ENCODE measurements at regions not wholly inside any gene's neighbourhood (a gene's known extent, or its start where the extent isn't known, plus 50 kb on each side); places are given as distances from the start of the nearest gene placed in this dataset.

- no peak overlapping the region for H3K27ac ChIP-seq (ENCODE audit: low read length in 2 of 2)
- H3K4me3 ChIP-seq (ENCODE audit: control extremely low read depth in 1 of 5, extremely low read depth in 1 of 5, insufficient read depth in 1 of 5, low read depth in 2 of 5, low read length in 4 of 5) = no peak overlapping the region
- no peaks in the 10 kb centered on the region for H3K79me2 ChIP-seq (ENCODE audit: control insufficient read depth, insufficient read depth, low read length)
- intact Hi-C loops (cut with micrococcal nuclease) = no loop called here
- no CpG with 5 or more reads among the region's 4 CpGs for WGBS (ENCODE audit: insufficient coverage)
- ATAC-seq (ENCODE audit: low read depth) (no peak), DNase-seq (no peak)
- no peaks in the 10 kb centered on the region for H3K4me1 ChIP-seq (ENCODE audit: control insufficient read depth in 2 of 2, insufficient read depth in 2 of 2, low read length in 2 of 2)
- no peak overlapping the region for H3K4me2 ChIP-seq (replicated peaks; ENCODE audit: low read depth, low read length, poor library complexity, severe bottlenecking)
- no peak overlapping the region for H3K27ac Mint-ChIP-seq
- POLR2A ChIA-PET = no interaction called here
- H3K36me3 ChIP-seq (replicated peaks in 1 of 2; ENCODE audit: control extremely low read depth in 1 of 2, control insufficient read depth in 1 of 2, extremely low read depth in 1 of 2, insufficient read depth in 2 of 2, low read length in 1 of 2) = no peaks in the 10 kb centered on the region
- H3K4me3 Mint-ChIP-seq = no peak overlapping the region
- TF ChIP-seq EZH2 (IDR thresholded peaks at IDR 0.05; ENCODE audit: borderline replicate concordance, insufficient read depth, low read depth, low read length, poor library complexity, severe bottlenecking) (no peak), CTCF (IDR thresholded peaks at IDR 0.05) (no peak)
- no peak overlapping the region for H2AFZ ChIP-seq (ENCODE audit: insufficient read depth, low read depth, low read length, poor library complexity, severe bottlenecking)
- H3K27me3 ChIP-seq (replicated peaks in 1 of 4; ENCODE audit: control extremely low read depth in 1 of 4, control insufficient read depth in 3 of 4, insufficient read depth in 4 of 4, low read length in 3 of 4) = no peaks in the 10 kb centered on the region
- no peaks in the 10 kb centered on the region for H3K27me3 Mint-ChIP-seq
- no peaks in the 10 kb centered on the region for H3K9me3 ChIP-seq (ENCODE audit: control extremely low read depth in 1 of 3, control insufficient read depth in 2 of 3, insufficient read depth in 1 of 3, low read length in 2 of 3)
- CTCF ChIA-PET = no interaction called here
- peaks cover 2% of the 10 kb centered on the region for H3K9me3 Mint-ChIP-seq (ENCODE audit: insufficient read depth)
- no peak overlapping the region for H3K9ac ChIP-seq (ENCODE audit: low read length)
- no peaks in the 10 kb centered on the region for H4K20me1 ChIP-seq (ENCODE audit: control insufficient read depth, insufficient read depth, low read length, poor library complexity, severe bottlenecking)
- no peaks in the 10 kb centered on the region for H3K4me1 Mint-ChIP-seq
Measured at GRCh38 chr3:76864355-76864754, 175.5 kb upstream of the ROBO2 start.

- ATAC-seq (ENCODE audit: low read depth) = no peak
- whole genome bisulfite sequencing (ENCODE audit: insufficient coverage) = no CpG with 5 or more reads among the region's 5 CpGs
- H3K9me3 ChIP-seq (ENCODE audit: control extremely low read depth in 1 of 3, control insufficient read depth in 2 of 3, insufficient read depth in 1 of 3, low read length in 2 of 3) = no peaks in the 10 kb centered on the region
- H2AFZ ChIP-seq (ENCODE audit: insufficient read depth, low read depth, low read length, poor library complexity, severe bottlenecking) = no peak overlapping the region
- no peaks in the 10 kb centered on the region for H3K79me2 ChIP-seq (ENCODE audit: control insufficient read depth, insufficient read depth, low read length)
- peaks cover 2% of the 10 kb centered on the region for H3K9me3 Mint-ChIP-seq (ENCODE audit: insufficient read depth)
- DNase-seq = no peak
- intact Hi-C loops (cut with micrococcal nuclease) = no loop called here
- H3K4me3 ChIP-seq (ENCODE audit: control extremely low read depth in 1 of 5, extremely low read depth in 1 of 5, insufficient read depth in 1 of 5, low read depth in 2 of 5, low read length in 4 of 5) = no peak overlapping the region
- CTCF ChIA-PET = no interaction called here
- H3K4me1 Mint-ChIP-seq = no peaks in the 10 kb centered on the region
- TF ChIP-seq EZH2 (IDR thresholded peaks at IDR 0.05; ENCODE audit: borderline replicate concordance, insufficient read depth, low read depth, low read length, poor library complexity, severe bottlenecking) (no peak), CTCF (IDR thresholded peaks at IDR 0.05) (no peak)
- no peaks in the 10 kb centered on the region for H3K27me3 ChIP-seq (replicated peaks in 1 of 4; ENCODE audit: control extremely low read depth in 1 of 4, control insufficient read depth in 3 of 4, insufficient read depth in 4 of 4, low read length in 3 of 4)
- H3K36me3 ChIP-seq (replicated peaks in 1 of 2; ENCODE audit: control extremely low read depth in 1 of 2, control insufficient read depth in 1 of 2, extremely low read depth in 1 of 2, insufficient read depth in 2 of 2, low read length in 1 of 2) = no peaks in the 10 kb centered on the region
- no peak overlapping the region for H3K4me3 Mint-ChIP-seq
- H3K4me2 ChIP-seq (replicated peaks; ENCODE audit: low read depth, low read length, poor library complexity, severe bottlenecking) = no peak overlapping the region
- H3K4me1 ChIP-seq (ENCODE audit: control insufficient read depth in 2 of 2, insufficient read depth in 2 of 2, low read length in 2 of 2) = no peaks in the 10 kb centered on the region
- H4K20me1 ChIP-seq (ENCODE audit: control insufficient read depth, insufficient read depth, low read length, poor library complexity, severe bottlenecking) = no peaks in the 10 kb centered on the region
- POLR2A ChIA-PET = no interaction called here
- H3K9ac ChIP-seq (ENCODE audit: low read length) = no peak overlapping the region
- H3K27me3 Mint-ChIP-seq = no peaks in the 10 kb centered on the region
- no peak overlapping the region for H3K27ac Mint-ChIP-seq
- H3K27ac ChIP-seq (ENCODE audit: low read length in 2 of 2) = no peak overlapping the region
Measured at GRCh38 chr3:76866729-76867408, 173.0 kb upstream of the ROBO2 start.
